ENCODE measurements at regions not wholly inside any gene's neighbourhood (a gene's known extent, or its start where the extent isn't known, plus 50 kb on each side); places are given as distances from the start of the nearest gene placed in this dataset.

DNA sequence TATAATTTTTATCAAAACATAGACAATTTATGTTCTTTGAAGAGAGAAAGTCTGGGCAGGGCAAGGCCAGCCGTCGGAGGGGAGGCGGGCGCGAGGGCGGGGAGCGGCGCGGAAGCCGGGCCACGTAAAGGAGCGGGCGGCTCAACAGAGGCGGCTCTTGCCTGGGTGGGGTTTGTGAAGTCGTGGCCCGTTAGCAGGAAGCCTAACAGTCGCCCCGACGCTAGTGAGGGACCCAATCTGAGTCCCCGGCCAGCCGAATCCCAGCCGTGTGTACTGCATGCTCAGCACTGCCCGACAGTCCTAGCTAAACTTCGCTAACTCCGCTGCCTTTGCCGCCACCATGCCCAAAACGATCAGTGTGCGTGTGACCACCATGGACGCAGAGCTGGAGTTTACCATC is 1129.2 kb downstream of the CDH9 start:
- TF ChIP-seq POLR2A (IDR thresholded peaks at IDR 0.05), result no peak
- TF ChIP-seq CTCF (IDR thresholded peaks at IDR 0.05), result no peak
- no peak for TF ChIP-seq POLR2AphosphoS5 (IDR thresholded peaks at IDR 0.05)

Measured in prostate gland (tissue), 2 donors.